CD4-positive, alpha-beta T cell treated with Interleukin-1 beta for 1 hour (primary cell): ENCODE measurements at regions not wholly inside any gene's neighbourhood (a gene's known extent, or its start where the extent isn't known, plus 50 kb on each side); places are given as distances from the start of the nearest gene placed in this dataset.
"Not testable (repeated sequence)": the region's sequence is repeated elsewhere in the genome, so short reads cannot be mapped to it uniquely, and the experiment has no call there.

Experiments used
- DNase-seq, 2 donors: peaks; one replicate each; pipeline ENCODE4 v3.0.0-alpha.2; 2020 to 2022

DNA sequence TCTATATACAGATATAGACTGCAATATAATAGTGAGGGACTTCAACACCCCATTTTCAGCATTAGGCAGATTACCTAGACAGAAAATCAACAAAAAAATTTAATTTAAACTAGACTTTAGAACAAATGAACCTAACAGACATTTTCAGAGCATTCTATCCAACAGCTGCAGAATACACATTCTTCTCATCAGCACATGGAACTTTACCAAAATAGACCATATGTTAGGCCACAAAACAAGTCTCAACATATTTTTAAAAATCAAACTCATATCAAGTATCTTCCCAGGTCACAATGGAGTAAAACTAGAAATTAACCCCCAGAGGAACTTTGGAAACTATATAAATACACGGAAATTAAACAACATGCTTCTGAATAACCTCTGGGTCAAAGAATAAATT is 169.6 kb downstream of the MTERF1 start:
- DNase-seq = no peak

DNA sequence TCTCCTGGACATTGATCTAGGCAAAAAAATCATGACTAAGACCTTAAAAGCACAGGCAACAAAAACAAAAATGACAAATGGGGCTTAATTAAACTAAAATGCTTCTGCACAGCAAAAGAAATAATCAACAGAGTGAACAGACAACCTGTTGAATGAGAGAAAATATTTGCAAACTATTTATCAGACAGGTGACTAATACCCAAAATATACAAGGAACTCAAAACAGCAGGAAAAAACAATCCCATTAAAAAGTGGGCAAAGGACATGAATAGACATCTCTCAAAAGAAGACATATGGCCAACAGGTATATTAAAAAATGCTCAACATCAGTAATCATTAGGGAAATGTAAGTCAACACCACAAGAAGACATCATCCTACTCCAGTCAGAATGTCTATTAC is 166.8 kb downstream of the MTERF1 start:
- DNase-seq = no peak

DNA sequence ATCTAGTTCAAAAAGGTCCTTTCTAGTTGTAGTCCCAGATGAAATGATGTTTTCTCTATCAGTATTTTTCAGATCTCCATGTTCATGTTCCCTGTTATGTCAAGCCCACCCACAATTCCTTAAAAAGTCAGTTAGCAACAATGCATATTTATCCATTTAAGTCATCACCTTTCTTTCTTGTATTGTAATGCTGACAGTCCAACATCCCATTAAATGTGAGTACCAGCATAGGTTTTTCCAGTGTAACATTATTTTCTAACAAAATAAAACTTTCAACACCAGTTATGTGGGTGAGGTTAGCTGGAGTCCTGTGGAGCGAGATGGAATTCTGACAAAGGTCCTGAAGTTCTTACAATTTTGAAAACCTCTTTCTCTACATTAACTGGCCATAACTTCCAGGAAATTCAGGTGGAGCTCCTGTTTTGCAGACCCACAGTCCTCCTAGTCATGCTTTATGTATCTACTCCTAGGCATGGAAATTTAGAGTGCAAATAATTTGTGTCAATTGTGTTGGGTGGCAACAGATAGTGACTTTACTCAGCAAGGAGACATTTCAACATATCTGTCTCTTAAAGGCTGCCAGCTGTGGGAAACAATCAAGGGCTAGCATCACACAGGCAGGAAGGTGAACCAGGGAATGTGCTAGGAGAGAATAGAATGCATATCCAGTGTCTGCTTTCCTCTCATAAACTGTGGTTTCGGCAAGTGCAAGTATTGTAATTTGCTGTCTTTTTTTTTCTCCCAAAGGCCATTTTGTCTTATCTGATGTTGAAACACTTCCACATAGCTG is 162.6 kb downstream of the MTERF1 start:
- no peak for DNase-seq

DNA sequence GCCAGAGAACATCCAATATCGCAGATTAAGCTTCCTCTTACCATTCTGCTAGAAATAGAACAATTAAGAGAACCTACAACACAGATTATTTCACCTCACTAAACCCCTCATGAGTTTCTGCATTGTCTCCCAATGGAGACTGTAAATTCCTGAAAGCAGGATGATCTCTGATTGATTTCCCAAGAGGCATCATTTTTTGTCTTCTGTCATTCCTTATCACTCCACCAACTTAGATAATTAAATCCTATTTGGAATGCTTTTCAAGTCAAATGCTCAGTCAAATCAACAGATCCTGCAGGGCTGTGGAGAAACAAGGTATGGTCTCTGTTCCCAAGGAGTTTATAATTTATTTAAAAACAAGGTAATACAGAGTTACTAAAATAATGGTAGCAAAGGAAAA is 161.5 kb downstream of the MTERF1 start:
- no peak for DNase-seq

DNA sequence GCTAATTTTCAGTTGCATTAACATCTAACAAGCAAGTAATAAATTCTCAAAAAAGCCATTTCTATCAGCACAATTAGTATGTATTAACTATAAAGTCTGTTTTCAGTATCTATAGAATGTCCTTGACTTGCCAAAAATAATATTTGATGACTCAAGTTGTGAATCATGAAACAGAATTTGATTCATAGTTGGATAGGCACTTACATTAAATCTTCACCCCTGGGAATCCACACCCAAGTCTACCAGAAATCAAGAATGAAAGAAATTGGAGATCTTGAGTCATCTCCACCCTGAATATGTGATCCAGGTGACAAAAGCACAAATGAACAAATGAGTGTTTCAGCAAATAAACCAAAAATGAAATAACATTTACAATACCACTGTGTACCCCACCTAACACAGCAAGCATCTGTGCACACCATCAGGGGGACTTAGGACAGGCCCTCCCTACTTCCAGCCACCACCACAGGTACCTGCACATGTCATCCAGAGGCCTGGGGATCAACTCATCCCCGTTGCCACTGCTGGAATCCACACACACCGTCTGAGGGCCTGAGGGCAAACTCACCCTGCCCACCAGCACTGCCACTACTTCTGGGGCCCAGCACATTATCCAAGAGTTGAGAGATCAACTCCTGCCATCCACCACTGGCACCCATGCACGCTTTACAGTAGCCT is 160.1 kb downstream of the MTERF1 start:
- DNase-seq = no peak

DNA sequence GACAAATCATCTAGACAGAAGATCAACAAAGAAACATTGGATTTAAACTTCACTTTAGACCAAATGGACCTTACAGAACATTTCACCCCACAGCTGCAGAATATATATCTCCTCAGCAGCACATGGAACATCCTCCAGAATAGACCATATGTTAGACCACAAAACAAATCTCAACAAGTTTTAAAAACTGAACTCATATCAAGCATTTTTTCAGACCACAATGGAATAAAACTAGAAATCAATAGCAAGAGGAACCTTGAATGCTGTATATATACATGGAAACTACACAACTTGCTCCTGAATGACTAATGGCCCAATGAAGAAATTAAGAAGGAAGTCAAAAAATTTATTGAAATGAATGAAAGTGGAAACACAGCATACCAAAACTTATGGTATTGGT is 157.7 kb downstream of the MTERF1 start:
- no peak for DNase-seq

DNA sequence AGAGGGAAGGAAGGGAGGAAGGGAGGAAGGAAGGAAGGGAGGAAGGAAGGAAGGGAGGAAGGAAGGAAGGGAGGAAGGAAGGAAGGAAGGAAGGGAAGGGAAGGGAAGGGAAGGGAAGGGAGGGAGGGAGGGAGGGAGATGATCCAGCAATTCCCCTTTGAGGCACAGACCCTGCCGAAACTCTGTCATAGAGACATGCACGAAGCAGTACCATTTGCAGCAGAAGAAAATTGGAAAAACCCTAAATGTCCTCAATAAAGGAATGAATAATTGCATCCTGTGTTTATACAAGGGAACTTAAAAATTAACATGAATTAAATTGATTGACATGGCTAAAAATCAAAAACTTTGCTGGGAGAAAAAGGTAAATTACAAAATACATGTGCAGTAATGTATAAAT is 151.5 kb downstream of the MTERF1 start:
- DNase-seq = not testable (repeated sequence)

DNA sequence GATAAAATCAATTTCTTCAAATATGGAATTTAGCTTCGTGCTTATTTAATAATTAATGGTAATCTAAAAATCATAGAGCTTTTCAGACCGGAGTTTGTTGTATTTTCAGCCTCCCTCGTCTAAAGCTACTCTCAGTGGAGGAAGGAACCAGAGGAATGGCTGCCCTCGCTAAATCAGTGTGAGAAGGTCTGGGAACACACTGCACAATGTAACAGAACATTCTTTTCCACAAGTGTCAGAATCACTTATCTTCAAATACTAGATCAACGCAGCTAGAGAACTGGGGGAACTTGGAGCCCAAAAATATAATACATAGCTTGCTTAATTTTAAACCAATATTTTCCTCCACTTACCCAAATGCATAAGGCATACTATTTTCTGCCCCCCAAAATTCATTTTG is 148.5 kb downstream of the MTERF1 start:
- no peak for DNase-seq

DNA sequence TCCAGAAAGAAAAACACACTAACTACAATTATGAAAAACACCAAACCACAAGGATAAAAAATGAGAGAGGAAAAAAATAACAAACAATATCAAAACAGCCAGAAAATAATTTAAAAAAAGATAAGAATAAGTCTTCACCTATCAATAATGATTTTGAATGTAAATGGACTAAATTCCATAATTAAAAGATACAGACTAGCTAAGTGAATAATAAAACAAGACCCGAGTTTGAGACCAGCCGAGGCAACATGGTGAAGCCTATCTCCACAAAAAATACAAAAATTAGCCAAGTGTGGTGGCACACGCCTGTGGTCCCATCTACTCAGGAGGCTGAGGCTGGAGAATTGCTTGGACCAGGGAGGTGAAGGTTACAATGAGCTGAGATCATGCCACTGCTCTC is 131.1 kb downstream of the MTERF1 start:
- no peak for DNase-seq

DNA sequence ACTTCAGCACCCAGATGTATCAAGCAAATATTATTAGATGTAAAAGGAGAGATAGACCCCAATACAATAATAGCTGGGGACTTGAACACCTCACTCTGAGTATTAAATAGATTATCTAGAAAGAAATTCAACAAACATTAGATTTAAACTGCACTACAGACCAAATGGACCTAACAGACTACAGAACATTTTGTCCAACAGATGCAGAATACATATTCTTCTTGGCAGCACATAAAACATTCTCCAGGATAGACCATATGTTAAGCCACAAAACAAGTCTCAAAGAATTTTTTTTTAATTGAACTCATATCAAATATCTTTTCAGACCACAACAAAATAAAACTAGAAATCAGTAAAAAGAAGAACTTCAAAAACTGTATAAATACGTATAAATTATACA is 130.4 kb downstream of the MTERF1 start:
- DNase-seq = no peak

DNA sequence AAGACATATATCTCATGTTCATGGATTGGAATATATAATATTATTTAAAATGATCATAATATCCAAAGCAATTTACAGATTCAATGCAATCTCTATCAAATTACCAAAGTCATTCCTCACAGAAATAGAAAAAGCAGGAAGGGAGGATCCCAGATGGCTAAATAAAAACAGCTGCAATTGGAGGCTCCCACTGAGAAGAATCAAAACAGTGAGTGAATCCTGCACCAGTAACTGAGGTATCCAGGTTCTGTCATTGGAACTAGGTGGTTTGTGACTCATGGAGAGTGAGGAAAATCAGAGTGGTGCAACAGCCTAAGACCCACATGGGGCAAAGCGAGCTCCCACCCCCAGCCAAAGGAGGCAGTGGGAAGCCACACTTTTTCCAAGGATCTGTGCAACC is 128.4 kb downstream of the MTERF1 start:
- DNase-seq = no peak

DNA sequence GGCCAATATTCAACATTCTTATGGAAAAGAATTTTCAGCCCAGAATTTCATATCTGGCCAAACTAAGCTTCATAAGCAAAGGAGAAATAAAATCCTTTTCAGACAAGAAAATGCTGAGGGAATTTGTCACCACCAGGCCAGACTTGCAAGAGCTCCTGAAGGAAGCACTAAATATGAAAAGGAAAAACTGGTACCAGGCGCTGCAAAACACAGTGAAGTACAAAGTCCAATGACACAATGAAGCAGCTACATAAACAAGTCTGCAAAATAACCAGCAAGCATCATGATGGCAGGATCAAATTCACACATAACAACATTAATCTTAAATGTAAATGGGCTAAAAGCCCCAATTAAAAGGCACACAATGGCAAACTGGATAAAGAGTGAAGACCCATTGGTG is 126.2 kb downstream of the MTERF1 start:
- not testable (repeated sequence) for DNase-seq

DNA sequence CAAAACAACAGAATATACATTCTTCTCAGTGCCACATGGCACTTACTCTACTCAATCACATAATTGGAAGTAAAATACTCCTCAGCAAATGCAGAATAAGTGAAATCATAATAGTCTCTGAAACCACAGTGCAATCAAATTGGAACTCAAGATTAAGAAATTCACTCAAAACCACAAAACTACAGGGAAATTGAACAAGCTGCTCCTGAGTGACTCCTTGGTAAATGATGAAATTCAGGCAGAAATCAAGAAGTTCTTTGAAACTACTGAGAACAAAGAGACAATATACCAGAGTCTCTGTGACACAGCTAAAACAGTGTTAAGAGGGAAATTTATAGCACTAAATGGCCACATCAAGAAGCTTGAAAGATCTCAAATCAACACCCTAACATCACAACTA is 125.4 kb downstream of the MTERF1 start:
- not testable (repeated sequence) for DNase-seq

DNA sequence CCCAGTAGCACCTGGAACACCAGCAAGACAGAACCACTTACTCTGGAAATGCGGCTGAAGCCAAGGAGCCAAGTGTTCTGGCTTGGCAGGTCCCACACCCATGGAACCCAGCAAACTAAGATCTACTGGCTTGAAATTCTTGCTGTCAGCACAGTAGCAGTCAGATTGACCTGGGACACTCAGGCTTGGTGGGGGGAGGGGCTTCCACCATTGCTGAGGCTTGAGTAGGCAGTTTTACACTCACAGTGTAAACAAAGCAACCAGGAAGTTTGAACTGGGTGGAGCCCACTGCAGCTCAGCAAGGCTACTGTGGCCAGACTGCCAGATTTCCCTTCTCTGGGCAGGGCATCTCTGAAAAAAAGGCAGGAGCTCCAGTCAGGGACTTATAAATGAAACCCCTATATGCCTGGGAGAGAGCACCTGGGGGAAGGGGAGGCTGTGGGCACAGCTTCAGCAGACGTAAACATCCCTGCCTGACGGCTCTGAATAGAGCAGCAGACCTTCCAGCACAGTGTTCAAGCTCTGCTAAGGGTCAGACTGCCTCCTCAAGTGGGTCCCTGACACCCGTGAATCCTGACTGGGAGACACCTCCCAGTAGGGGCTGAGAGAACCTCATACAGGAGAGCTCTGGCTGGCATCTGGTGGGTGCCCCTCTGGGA is 121.2 kb downstream of the MTERF1 start:
- DNase-seq = no peak

DNA sequence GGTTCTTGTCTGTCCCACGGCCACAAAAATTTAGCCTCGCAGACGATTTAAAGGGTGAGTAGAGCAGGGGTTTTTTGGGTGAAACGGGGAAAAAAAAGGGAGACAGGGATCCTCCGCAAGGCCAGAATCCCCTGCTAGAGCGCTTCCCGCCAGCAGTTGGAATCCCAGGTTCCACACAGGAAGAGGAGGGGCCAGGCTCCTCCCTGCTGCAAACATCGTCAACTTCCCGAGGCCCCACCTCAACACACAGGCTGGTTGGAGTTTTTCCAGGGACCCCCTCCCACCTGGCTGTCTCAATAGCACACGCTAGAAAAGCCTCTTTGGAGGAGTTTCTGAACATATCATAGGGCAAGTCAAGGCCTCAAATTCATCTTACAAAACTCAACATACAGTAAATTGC is 112.7 kb downstream of the MTERF1 start:
- no peak for DNase-seq

DNA sequence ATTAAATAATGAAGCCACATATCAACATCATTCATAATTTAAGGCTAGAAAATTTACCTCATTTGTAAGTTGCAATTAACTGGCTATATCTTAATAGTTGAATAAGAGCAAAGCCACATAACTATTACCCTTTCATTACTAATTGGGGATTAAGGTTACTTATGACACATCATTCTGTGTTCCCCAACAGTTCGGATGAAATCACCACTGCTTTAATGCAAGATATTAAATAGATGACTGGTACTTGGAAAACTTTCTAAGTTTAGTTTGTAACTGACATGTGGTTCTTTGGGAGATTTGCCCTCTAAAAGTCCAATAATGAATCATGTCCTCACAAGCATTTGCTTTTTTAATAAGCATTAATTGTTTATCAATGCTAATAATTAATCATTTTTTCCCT is 109.1 kb downstream of the MTERF1 start:
- no peak for DNase-seq

DNA sequence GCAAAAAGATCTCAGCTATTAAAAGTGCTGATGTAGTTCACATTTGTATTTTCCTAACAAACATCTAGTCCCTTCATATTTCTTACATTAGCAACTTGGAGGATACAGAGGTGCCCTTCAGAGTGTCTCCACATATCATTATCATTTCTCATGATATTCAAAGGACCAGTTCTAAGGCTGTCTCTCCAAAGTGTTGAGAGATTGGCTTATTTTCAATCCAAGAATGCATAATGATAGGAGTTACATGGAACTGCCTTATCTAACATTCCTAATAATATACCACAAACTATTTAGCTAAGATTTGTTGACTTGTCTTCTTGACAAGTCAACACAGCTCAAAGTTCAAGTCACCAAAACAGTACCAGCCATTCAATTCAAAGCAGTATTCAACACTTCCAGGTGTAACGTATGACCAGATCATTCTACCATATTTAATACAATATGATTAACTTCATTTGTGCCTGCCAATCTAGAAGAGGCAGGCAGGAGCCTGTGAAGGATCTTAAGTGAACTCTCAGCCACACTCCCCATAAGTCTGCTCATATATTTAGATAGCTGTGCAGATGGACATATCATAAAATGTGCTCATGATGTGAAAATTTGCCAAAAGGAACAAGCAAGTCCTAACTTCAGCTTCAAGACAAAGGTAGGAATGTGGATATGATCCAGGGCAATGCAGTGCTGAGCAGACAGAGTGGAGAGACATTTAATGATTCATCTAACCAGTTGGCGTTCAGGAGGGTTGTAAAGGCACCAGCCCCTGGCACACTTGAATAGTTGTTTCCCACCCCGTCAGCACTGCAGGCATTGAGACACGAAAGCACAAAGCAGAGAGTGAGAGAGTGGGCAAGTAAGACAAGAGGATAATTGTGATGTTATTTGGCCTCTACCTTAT is 108.3 kb downstream of the MTERF1 start:
- no peak for DNase-seq

DNA sequence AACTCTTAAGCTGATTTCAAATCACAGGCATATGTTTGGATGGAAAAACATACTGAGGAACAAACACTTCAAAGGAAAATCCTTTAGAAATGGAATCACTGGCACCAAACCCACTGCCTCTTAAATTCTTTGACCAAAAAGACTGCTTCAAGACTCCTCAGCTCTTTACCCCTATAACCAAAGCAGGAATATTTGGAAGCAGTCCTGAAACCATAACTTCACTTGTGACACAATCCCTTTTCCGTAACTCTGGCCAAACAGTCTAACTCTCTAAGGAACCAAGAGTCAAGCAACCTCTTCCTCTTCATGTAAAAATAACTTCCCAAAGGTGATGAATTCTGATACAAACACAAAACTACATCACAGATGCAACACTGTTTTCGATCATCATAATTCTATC is 104.3 kb downstream of the MTERF1 start:
- DNase-seq = no peak

DNA sequence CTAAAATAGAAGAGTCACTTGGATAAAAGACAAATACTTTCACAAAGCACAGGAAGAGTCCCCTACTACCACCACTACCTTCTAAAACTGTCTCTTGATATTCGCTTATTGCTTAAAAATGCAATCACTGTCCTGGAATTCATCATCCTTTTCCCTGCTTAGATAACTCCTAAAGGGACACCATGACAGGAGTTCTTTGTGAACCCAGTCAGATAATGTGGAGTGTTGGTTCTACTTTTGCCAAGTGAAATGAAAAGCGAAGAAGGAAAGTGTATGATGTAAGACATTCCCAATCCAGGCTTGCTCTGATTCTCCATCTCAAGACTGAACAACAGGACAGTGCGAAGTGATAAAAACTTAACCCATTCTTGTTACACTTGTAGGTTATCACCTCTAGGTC is 103.0 kb downstream of the MTERF1 start:
- DNase-seq = no peak

DNA sequence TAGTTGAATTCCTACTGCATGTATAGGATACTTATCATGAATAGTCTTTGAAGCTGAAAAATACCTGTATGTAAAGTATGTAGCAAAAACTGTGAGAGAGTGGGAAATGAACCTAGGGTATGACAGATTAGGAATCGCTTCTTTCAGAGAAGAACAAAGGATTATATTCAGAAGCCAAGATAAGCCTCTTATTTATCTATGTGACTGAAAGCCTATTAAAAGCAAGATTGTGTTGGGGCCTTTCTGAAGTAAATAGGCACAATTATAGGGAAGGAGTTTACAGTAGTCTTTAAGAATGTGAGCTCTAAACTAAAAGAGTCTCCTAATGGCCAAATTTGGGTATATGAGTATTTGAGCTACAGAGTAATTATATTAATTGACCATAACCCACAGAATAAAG is 102.1 kb downstream of the MTERF1 start:
- DNase-seq = no peak

DNA sequence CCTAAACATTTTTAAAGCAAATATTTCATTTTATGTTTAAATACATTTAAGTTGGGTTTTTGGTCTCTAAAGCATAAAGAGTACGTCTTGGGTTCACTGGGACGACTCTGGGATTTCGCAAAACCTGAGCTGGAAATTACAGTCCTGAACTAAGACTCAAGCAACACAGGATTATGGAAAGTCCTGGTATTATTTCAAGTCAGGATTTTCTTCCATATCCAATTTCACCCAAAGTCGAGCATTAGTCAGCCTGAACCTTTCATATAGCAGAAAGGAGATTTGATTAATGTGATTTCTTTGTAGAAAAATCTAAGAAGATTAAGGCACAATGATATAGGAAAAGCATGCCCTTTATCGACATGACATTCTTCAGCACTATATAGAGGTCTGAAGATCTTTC is 100.0 kb downstream of the MTERF1 start:
- no peak for DNase-seq

DNA sequence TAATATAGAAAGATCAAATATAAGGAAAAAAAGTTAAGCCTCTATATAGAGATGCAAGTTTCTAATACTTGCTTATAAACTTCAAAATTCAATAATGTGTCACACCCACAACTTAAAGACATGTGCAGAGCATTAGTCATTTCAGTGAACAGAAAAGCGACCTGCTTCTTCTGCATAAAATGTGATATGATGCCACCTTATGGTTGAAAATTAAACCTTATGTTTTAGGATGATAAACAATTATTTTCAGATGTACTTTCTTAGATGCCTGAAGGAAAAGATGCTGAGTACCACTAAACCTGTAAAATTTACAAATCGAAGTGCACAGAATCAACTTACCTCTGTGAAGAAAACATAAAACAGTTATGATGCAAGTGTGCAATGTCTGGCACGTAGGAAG is 96.0 kb downstream of the MTERF1 start:
- DNase-seq = no peak

DNA sequence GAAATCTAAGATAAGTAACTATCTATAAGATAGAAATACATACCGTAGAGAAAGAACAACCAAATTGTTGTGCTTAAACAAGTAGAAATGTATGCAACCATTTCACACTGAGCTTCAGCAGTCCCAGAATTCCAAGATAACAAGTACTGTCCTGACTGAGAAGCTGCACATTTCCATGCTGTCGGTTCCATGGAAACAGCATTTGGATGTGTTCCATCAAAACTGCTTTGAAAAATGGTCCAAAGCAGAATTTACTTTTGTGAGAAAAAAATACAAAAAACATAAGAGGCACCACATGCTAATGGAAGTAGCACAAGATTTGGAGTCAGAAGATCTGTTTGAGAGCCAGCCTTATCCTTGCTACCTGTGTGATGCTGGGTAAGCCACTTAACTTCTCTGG is 92.6 kb downstream of the MTERF1 start:
- no peak for DNase-seq
